ENCODE measurements at regions not wholly inside any gene's neighbourhood (a gene's known extent, or its start where the extent isn't known, plus 50 kb on each side); places are given as distances from the start of the nearest gene placed in this dataset.
"Not testable (repeated sequence)": the region's sequence is repeated elsewhere in the genome, so short reads cannot be mapped to it uniquely, and the experiment has no call there.

- H3K27ac Mint-ChIP-seq; intact Hi-C loops (cut with micrococcal nuclease); CTCF ChIA-PET; DNase-seq; H3K9me3 Mint-ChIP-seq; H3K36me3 Mint-ChIP-seq (ENCODE audit: low read depth); POLR2A ChIA-PET; H3K4me3 Mint-ChIP-seq; ATAC-seq (ENCODE audit: low read depth); H3K27me3 Mint-ChIP-seq; H3K4me1 Mint-ChIP-seq: not testable (repeated sequence)
Observed at GRCh38 chr7:55707410-55707809, 135.1 kb upstream of the VOPP1 start.

GRCh38 chr7:55706451-55707195 is 134.3 kb upstream of the VOPP1 start:
- H3K9me3 Mint-ChIP-seq; H3K27ac Mint-ChIP-seq; CTCF ChIA-PET; POLR2A ChIA-PET; ATAC-seq (ENCODE audit: low read depth); H3K4me1 Mint-ChIP-seq; H3K4me3 Mint-ChIP-seq; DNase-seq; intact Hi-C loops (cut with micrococcal nuclease); H3K27me3 Mint-ChIP-seq; H3K36me3 Mint-ChIP-seq (ENCODE audit: low read depth): not testable (repeated sequence)

GRCh38 chr7:55705728-55706450 is 133.6 kb upstream of the VOPP1 start:
- DNase-seq; intact Hi-C loops (cut with micrococcal nuclease); POLR2A ChIA-PET; H3K27me3 Mint-ChIP-seq; H3K4me3 Mint-ChIP-seq; ATAC-seq (ENCODE audit: low read depth); H3K27ac Mint-ChIP-seq; H3K4me1 Mint-ChIP-seq; CTCF ChIA-PET; H3K9me3 Mint-ChIP-seq; H3K36me3 Mint-ChIP-seq (ENCODE audit: low read depth): not testable (repeated sequence)

GRCh38 chr7:55702831-55703230 is 130.5 kb upstream of the VOPP1 start:
- H3K27me3 Mint-ChIP-seq; intact Hi-C loops (cut with micrococcal nuclease); H3K4me3 Mint-ChIP-seq; H3K4me1 Mint-ChIP-seq; DNase-seq; CTCF ChIA-PET; H3K9me3 Mint-ChIP-seq; ATAC-seq (ENCODE audit: low read depth); H3K27ac Mint-ChIP-seq; H3K36me3 Mint-ChIP-seq (ENCODE audit: low read depth); POLR2A ChIA-PET: not testable (repeated sequence)

- H3K4me3 Mint-ChIP-seq; POLR2A ChIA-PET; CTCF ChIA-PET; DNase-seq; H3K27me3 Mint-ChIP-seq; ATAC-seq (ENCODE audit: low read depth); H3K4me1 Mint-ChIP-seq; H3K36me3 Mint-ChIP-seq (ENCODE audit: low read depth); intact Hi-C loops (cut with micrococcal nuclease); H3K9me3 Mint-ChIP-seq; H3K27ac Mint-ChIP-seq: not testable (repeated sequence)
Observed at GRCh38 chr7:55699450-55699842, 127.1 kb upstream of the VOPP1 start.

GRCh38 chr7:55698607-55699449 is 126.5 kb upstream of the VOPP1 start:
- DNase-seq; ATAC-seq (ENCODE audit: low read depth); H3K4me1 Mint-ChIP-seq; CTCF ChIA-PET; H3K9me3 Mint-ChIP-seq; H3K4me3 Mint-ChIP-seq; intact Hi-C loops (cut with micrococcal nuclease); H3K27ac Mint-ChIP-seq; POLR2A ChIA-PET; H3K36me3 Mint-ChIP-seq (ENCODE audit: low read depth); H3K27me3 Mint-ChIP-seq: not testable (repeated sequence)

- H3K4me3 Mint-ChIP-seq; DNase-seq; POLR2A ChIA-PET; H3K27ac Mint-ChIP-seq; intact Hi-C loops (cut with micrococcal nuclease); H3K4me1 Mint-ChIP-seq; H3K36me3 Mint-ChIP-seq (ENCODE audit: low read depth); H3K27me3 Mint-ChIP-seq; ATAC-seq (ENCODE audit: low read depth); H3K9me3 Mint-ChIP-seq; CTCF ChIA-PET: not testable (repeated sequence)
Observed at GRCh38 chr7:55695893-55696701, 123.8 kb upstream of the VOPP1 start.

- POLR2A ChIA-PET; H3K4me1 Mint-ChIP-seq; ATAC-seq (ENCODE audit: low read depth); intact Hi-C loops (cut with micrococcal nuclease); H3K27me3 Mint-ChIP-seq; H3K9me3 Mint-ChIP-seq; DNase-seq; H3K36me3 Mint-ChIP-seq (ENCODE audit: low read depth); H3K27ac Mint-ChIP-seq; CTCF ChIA-PET; H3K4me3 Mint-ChIP-seq: not testable (repeated sequence)
Observed at GRCh38 chr7:55694484-55694883, 122.2 kb upstream of the VOPP1 start.

- H3K9me3 Mint-ChIP-seq; H3K27ac Mint-ChIP-seq; CTCF ChIA-PET; H3K4me3 Mint-ChIP-seq; POLR2A ChIA-PET; ATAC-seq (ENCODE audit: low read depth); DNase-seq; intact Hi-C loops (cut with micrococcal nuclease); H3K36me3 Mint-ChIP-seq (ENCODE audit: low read depth); H3K27me3 Mint-ChIP-seq; H3K4me1 Mint-ChIP-seq: not testable (repeated sequence)
Observed at GRCh38 chr7:55688684-55689681, 116.7 kb upstream of the VOPP1 start.

- intact Hi-C loops (cut with micrococcal nuclease); H3K36me3 Mint-ChIP-seq (ENCODE audit: low read depth); CTCF ChIA-PET; POLR2A ChIA-PET; ATAC-seq (ENCODE audit: low read depth); H3K27ac Mint-ChIP-seq; H3K4me1 Mint-ChIP-seq; H3K9me3 Mint-ChIP-seq; H3K4me3 Mint-ChIP-seq; H3K27me3 Mint-ChIP-seq; DNase-seq: not testable (repeated sequence)
Observed at GRCh38 chr7:55688261-55688660, 116.0 kb upstream of the VOPP1 start.

GRCh38 chr7:55687252-55687651 is 115.0 kb upstream of the VOPP1 start:
- H3K9me3 Mint-ChIP-seq; intact Hi-C loops (cut with micrococcal nuclease); DNase-seq; CTCF ChIA-PET; ATAC-seq (ENCODE audit: low read depth); H3K27me3 Mint-ChIP-seq; H3K4me1 Mint-ChIP-seq; H3K4me3 Mint-ChIP-seq; POLR2A ChIA-PET; H3K36me3 Mint-ChIP-seq (ENCODE audit: low read depth); H3K27ac Mint-ChIP-seq: not testable (repeated sequence)
